ENCODE measurements at regions not wholly inside any gene's neighbourhood (a gene's known extent, or its start where the extent isn't known, plus 50 kb on each side); places are given as distances from the start of the nearest gene placed in this dataset.
"Not testable (repeated sequence)": the region's sequence is repeated elsewhere in the genome, so short reads cannot be mapped to it uniquely, and the experiment has no call there.

DNA sequence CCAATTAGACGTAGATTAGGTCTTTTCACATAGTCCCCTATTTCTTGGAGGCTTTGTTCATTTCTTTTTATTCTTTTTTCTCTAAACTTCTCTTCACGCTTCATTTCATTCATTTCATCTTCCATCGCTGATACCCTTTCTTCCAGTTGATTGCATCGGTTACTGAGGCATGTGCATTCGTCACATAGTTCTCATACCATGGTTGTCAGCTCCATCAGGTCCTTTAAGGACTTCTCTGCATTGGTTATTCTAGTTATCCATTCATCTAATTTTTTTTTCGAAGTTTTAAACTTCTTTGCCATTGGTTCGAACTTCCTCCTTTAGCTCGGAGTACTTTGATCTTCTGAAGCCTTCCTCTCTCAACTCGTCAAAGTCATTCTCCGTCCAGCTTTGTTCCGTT, 541.7 kb upstream of the KLF4 start:
- H3K4me3 Mint-ChIP-seq, H3K36me3 Mint-ChIP-seq, H3K9me3 Mint-ChIP-seq, H3K27me3 Mint-ChIP-seq, H3K27ac Mint-ChIP-seq, H3K4me1 Mint-ChIP-seq: not testable (repeated sequence)

DNA sequence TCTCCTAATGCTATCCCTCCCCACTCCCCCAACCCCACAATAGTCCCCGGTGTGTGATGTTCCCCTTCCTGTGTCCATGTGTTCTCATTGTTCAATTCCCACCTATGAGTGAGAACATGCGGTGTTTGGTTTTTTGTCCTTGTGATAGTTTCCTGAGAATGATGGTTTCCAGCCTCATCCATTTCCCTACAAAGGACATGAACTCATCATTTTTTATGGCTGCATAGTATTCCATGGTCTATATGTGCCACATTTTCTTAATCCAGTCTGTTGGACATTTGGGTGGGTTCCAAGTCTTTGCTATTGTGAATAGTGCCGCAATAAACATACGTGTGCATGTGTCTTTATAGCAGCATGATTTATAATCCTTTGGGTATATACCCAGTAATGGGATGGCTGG, 537.1 kb upstream of the KLF4 start:
- not testable (repeated sequence) for H3K27me3 Mint-ChIP-seq, H3K4me1 Mint-ChIP-seq, H3K27ac Mint-ChIP-seq, H3K36me3 Mint-ChIP-seq, H3K4me3 Mint-ChIP-seq
- peaks cover 15% of the 10 kb centered on the region for H3K9me3 Mint-ChIP-seq

DNA sequence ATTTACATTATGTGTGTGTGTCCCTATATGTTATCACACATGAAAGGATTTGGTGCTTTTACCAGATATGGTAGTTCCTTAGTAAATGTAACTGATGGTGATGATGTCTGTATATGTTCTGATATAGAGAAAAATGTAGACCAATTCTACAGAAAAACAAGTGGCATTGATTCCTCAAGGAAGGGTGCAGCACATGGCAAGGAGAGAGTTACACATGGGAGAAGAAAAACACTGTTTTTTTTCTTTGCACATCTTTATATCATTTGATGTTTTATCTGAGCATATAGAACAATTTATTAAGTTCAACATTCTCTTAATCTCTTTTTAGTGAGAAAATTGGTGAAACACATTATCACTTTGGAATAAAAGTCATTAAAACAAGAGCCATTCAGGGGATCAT, 535.0 kb upstream of the KLF4 start:
- no peaks in the 10 kb centered on the region for H3K4me1 Mint-ChIP-seq
- no peak overlapping the region for H3K27ac Mint-ChIP-seq
- H3K4me3 Mint-ChIP-seq = no peak overlapping the region
- no peaks in the 10 kb centered on the region for H3K36me3 Mint-ChIP-seq
- peaks cover 20% of the 10 kb centered on the region for H3K9me3 Mint-ChIP-seq
- no peaks in the 10 kb centered on the region for H3K27me3 Mint-ChIP-seq

DNA sequence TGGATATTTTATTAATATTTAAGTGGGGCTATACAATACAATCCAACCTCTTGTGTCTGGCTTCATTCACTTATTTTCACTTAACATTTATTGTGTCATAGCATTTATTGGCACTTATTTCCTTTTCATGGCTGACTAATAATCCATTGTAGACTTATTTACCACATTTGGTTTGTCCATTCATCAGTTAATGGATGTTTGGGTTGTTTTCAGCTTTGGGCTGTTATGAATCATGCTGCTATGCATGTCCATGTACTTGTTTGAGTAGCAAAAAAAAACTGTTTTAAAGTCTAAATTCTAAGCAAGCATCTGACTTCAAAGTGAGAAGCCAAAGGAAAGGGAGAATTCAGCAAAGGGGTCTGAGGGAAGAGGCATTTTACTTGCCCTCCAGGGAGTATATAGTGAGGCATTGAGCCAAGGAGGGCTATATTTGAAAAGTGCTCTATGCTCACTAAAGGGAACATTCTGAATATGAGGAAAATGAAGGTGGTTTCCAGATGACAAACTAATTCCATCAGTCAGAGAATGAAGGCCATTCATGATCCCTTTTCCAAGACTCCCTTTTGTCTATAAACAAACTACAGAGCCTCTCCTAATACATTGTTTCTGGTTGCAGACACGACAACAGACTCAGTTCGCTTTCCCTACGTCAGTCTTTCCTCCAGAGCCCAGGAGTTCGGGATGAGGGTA, 532.8 kb upstream of the KLF4 start:
- H3K27ac Mint-ChIP-seq = no peak overlapping the region
- peaks cover 20% of the 10 kb centered on the region for H3K9me3 Mint-ChIP-seq
- H3K4me3 Mint-ChIP-seq = no peak overlapping the region
- H3K36me3 Mint-ChIP-seq = no peaks in the 10 kb centered on the region
- no peaks in the 10 kb centered on the region for H3K4me1 Mint-ChIP-seq
- no peaks in the 10 kb centered on the region for H3K27me3 Mint-ChIP-seq

DNA sequence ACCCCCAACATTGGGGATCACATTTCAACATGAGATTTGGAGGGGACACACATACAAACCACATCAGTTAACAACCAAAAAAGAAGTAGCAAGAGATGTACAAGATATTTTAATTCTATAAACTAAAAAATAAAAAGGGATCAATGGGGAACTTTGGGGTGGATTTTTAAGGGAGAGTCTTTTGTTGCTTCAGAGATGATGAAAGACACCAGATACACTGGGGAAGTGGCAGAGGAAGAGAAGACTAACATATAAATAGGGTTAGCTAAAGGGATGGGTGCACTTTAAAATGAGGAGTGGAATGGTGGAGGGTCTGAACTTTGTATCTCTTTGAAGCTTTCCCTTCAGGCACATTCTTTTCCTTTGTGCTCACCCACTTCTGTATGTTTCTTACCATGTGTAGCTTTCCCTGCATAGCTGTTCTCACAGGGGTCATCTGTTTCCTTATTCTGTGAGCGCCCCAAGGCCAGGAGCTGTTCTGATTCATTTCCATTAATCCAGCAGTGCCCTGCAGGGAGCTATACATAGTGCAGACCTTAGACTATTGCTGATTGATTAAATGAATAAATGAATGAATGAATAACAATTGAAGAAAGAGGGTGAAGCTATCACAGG, 531.6 kb upstream of the KLF4 start:
- Mint-ChIP-seq H3K9me3 (peaks cover 20% of the 10 kb centered on the region), H3K4me3 (no peak overlapping the region), H3K27me3 (no peaks in the 10 kb centered on the region), H3K27ac (no peak overlapping the region), H3K4me1 (no peaks in the 10 kb centered on the region), H3K36me3 (no peaks in the 10 kb centered on the region)

DNA sequence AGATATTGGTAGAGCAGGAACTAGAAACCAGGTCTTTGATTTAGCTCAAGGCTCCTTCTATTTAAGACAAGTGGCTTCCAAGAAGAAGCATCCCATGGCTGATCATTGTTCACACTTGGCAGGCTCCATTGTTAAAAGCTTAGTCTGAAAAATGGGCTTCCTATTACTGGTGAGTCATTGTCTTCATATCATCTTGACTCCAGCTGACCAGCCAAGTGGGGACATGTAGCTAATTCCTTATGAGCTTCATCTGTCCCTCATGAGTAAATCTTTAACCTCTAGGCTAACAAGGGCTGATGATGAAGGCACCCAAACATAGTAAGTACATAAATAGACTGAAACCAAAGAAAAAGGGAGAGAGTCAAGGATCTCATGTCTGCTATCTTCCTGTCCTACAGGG, 530.3 kb upstream of the KLF4 start:
- Mint-ChIP-seq H3K9me3 (peaks cover 10% of the 10 kb centered on the region), H3K36me3 (no peaks in the 10 kb centered on the region), H3K4me3 (no peak overlapping the region), H3K27ac (no peak overlapping the region), H3K27me3 (no peaks in the 10 kb centered on the region), H3K4me1 (no peaks in the 10 kb centered on the region)

DNA sequence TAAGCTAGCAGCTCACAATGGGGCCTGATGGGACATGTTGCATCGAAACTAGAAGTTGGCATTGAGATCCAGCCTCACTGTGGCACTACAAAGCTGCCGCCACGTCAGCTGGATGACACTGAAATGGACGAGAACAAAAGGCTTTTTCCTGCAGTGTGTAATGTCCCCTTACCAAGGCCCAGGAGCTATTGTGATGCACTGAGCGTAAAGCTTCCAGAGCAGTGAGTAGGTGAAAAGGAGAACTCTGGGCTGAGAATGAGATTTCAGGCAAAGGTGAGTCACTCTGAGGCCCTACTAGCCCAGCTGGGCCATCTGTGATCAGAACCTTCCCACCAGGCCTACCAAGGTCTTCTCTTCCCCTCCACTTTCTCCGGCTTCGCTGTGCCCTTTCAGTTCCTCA, 528.1 kb upstream of the KLF4 start:
- H3K4me3 Mint-ChIP-seq = no peak overlapping the region
- H3K4me1 Mint-ChIP-seq = no peaks in the 10 kb centered on the region
- no peaks in the 10 kb centered on the region for H3K36me3 Mint-ChIP-seq
- H3K9me3 Mint-ChIP-seq = peaks cover 5% of the 10 kb centered on the region
- no peaks in the 10 kb centered on the region for H3K27me3 Mint-ChIP-seq
- H3K27ac Mint-ChIP-seq = no peak overlapping the region

DNA sequence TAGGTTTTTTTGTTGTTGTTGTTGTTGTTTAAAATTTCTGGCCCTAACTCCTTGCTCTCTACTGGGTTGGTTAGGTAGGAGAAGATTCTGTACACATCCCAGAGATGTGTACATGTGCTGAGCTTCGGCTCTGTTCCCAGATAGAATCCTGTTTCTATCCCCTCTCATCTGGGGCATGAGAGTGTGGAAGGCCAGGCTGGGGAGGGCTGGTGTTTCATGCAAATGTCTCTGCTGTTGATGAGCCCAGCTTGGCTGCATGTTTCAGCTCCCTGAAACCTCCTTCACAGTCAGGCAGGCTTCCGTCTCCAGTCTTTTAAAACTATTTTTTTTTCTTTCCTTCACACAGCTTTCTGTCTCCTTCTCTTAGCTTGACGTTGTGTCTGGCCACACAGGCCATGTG, 526.9 kb upstream of the KLF4 start:
- no peaks in the 10 kb centered on the region for H3K36me3 Mint-ChIP-seq
- H3K9me3 Mint-ChIP-seq = peaks cover 5% of the 10 kb centered on the region
- no peaks in the 10 kb centered on the region for H3K4me1 Mint-ChIP-seq
- H3K4me3 Mint-ChIP-seq = no peak overlapping the region
- no peaks in the 10 kb centered on the region for H3K27me3 Mint-ChIP-seq
- no peak overlapping the region for H3K27ac Mint-ChIP-seq

DNA sequence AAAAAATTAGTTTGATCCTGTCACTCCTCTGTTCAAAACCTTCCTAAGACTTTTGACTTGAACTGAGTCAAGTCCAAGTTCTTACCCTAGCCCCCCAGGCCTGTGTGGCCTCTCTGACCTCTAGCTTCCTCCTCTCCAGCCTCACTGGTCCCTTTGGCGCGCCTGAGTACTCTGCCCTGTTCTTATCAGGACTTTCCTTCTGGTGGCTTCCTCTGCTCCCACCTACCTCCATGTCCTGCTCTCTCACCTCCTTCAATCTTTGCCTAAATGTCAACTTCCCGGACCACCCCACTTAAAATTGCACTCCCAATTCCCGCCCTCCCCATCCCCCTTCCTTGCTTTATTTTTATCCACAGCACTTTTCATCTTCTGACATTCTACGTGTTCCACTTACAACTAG, 526.1 kb upstream of the KLF4 start:
- no peak overlapping the region for H3K27ac Mint-ChIP-seq

DNA sequence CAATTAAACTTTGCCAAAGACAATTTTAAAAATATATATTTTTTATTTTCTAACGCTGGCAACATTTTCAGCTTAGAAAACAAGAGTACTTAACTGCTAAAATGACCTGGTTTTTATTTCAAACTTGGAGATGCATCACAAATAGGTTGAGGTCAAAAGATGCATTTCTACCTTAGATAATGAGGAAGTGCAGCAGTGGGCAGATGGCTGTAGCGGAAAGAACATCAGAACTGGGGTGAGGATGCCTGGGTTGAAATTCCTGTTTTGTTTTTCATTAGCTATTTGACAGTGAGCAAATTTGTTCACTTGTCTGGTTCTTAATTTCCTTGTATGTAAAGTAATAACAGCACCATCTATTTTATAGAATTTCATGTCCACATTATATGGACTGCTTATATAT, 524.8 kb upstream of the KLF4 start:
- no peak overlapping the region for H3K4me3 Mint-ChIP-seq

More for the DNA sequence above, 526.1 kb upstream of the KLF4 start:
- Mint-ChIP-seq H3K9me3 (peaks cover 3% of the 10 kb centered on the region), H3K4me3 (no peak overlapping the region), H3K36me3 (no peaks in the 10 kb centered on the region), H3K27me3 (no peaks in the 10 kb centered on the region), H3K4me1 (no peaks in the 10 kb centered on the region)

DNA sequence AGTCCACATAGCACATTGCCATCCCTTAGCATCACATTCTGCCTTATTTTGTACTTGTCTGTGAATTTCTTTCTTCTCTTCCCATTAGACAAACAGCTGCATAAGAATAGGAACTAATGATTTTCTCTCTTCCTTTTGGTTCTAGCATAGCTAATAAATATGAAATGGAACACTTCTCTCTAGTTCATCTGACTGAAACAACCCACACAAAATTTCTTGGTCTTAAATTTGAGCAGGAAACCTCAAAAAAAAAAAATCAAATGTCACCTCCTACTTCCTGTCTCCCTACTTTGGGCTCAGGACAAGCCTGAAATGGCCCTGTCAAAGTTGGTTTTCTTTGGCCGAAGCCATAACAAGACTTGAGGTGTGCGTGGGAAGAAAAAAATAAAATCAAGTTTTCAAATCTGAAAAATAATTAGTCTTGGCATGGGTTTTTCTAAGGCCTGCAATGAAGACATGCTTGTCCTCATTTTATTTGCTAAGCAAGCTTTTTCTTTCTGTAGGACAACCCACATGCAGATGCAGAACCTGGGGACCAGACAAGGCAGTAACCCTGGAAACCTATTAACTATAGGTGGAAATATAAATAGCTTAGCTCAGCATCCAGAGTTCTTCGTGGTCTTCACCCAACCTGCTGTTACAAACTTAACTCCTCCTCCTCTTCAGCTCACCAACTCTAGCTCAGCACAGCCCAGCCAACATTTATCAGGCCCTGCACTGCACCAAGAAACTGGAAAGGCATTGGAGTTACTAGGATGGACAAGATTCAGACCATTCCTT, 523.5 kb upstream of the KLF4 start:
- H3K4me3 Mint-ChIP-seq = no peak overlapping the region
- H3K9me3 Mint-ChIP-seq = no peaks in the 10 kb centered on the region
- no peak overlapping the region for H3K27ac Mint-ChIP-seq
- H3K4me1 Mint-ChIP-seq = no peaks in the 10 kb centered on the region
- no peaks in the 10 kb centered on the region for H3K27me3 Mint-ChIP-seq
- no peaks in the 10 kb centered on the region for H3K36me3 Mint-ChIP-seq

More for the DNA sequence above, 524.8 kb upstream of the KLF4 start:
- Mint-ChIP-seq H3K36me3 (no peaks in the 10 kb centered on the region), H3K27me3 (no peaks in the 10 kb centered on the region), H3K27ac (no peak overlapping the region), H3K4me1 (no peaks in the 10 kb centered on the region), H3K9me3 (no peaks in the 10 kb centered on the region)

DNA sequence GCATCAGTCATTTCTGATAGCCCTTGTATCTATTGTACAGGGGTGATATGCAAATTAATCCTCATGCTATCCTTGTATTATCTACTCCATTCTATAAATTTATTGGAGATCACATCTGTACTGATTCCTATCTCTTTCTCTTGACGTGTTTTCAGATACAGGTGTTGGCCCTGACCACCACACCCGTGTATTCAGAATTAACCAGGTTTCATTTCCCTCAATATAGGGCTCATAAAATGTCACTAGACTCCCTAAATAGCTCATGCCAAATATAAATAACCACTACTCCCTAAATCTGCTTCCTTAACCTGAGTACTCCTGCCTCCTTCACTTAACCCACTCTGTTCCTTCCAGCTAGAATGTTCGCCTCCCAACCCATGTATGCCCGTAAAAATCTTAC, 522.8 kb upstream of the KLF4 start:
- Mint-ChIP-seq H3K4me1 (no peaks in the 10 kb centered on the region), H3K9me3 (no peaks in the 10 kb centered on the region), H3K27me3 (no peaks in the 10 kb centered on the region), H3K27ac (no peak overlapping the region), H3K4me3 (no peak overlapping the region), H3K36me3 (no peaks in the 10 kb centered on the region)

DNA sequence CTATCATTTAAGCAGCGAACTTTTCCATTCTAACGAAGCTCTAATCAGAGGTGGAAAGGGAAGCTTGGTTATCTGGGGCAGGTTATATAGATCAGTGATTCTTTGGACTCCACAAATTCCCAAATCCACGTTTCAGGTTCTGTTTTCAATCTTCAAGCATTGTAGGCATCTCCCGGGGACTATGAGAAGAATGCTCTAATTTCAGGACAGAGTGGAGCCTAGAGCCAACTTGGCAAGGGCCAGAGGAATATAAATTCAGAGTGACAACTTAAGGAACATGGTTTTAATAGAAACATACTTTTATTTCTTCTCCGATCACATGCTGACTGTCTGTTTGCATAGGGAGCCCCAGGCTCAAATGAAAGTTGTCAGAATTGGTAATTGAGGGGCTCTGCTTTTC, 514.0 kb upstream of the KLF4 start:
- Mint-ChIP-seq H3K27ac (no peak overlapping the region), H3K4me1 (no peaks in the 10 kb centered on the region), H3K9me3 (no peaks in the 10 kb centered on the region), H3K27me3 (no peaks in the 10 kb centered on the region), H3K36me3 (no peaks in the 10 kb centered on the region), H3K4me3 (no peak overlapping the region)

DNA sequence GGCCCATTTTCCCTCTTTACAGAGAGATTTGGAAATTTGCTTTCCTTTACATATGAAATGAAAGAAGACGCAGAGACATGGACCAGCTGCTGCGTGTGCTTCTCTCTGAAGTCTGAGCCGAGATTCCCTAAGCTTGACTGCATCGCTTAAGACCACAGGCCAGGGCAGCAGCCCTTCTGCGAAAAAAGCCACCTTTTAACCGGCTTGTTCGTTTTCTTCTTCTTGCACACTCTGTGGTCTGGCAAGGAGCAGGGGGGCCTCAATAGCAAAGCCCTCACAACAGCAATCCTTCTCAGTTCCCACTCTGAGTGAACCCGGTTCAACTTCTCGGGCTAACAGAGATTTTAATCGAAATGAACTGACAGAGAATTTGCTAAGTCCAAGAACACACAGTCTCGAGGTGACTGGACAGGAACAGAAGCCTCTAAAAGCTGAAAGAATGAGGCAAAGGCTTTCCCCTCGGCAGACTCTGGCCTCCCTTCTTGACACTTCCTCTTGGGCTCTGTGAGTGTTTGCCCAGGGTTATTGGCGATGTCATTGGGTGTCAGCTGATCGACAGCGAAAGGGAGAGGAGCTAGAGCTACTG, 512.9 kb upstream of the KLF4 start:
- no peaks in the 10 kb centered on the region for H3K36me3 Mint-ChIP-seq

DNA sequence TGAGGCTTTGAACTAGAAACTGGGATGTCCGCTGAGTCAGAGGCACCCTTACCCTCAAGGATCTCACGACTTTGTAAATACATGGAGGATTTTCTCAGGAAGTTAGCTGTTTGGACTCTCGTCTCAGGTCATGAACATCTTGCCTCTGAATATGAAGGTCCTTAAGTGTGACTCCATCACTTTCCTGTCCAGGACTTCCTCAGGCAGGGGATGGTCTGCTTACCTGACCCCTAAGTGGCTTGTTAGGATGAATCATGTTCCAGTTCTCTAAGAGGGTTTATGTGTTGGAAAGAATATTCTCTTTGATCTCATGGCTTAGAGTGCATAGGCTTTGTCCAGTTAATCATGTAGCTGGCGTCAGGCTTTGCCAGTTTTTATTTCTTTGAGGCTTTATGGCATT, 511.7 kb upstream of the KLF4 start:
- H3K9me3 Mint-ChIP-seq = no peaks in the 10 kb centered on the region
- no peaks in the 10 kb centered on the region for H3K4me1 Mint-ChIP-seq
- H3K4me3 Mint-ChIP-seq = no peak overlapping the region
- H3K36me3 Mint-ChIP-seq = no peaks in the 10 kb centered on the region
- no peak overlapping the region for H3K27ac Mint-ChIP-seq
- H3K27me3 Mint-ChIP-seq = no peaks in the 10 kb centered on the region

More for the DNA sequence above, 512.9 kb upstream of the KLF4 start:
- Mint-ChIP-seq H3K4me1 (no peaks in the 10 kb centered on the region), H3K27ac (no peak overlapping the region), H3K4me3 (no peak overlapping the region), H3K9me3 (no peaks in the 10 kb centered on the region), H3K27me3 (no peaks in the 10 kb centered on the region)

DNA sequence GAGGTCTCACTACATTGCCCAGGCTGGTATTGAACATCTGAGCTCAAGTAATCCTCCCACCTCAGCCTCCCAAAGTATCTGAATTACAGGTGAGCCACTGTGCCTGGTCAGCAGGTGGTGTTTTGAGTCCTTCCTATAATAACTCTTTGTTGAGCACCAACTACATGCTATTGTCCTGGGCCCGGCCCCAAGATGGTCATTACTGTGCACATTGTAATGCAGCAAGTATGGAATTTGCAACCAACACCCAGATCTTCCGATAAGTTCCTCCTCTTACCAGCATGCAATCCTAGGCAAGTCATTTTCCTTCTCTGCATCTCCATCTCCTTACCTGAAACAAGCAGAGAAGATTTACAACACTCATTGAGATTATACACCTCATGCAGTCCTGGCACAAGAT, 510.3 kb upstream of the KLF4 start:
- H3K4me1 Mint-ChIP-seq = no peaks in the 10 kb centered on the region
- H3K9me3 Mint-ChIP-seq = no peaks in the 10 kb centered on the region
- no peak overlapping the region for H3K4me3 Mint-ChIP-seq
- H3K27ac Mint-ChIP-seq = no peak overlapping the region
- no peaks in the 10 kb centered on the region for H3K36me3 Mint-ChIP-seq
- H3K27me3 Mint-ChIP-seq = no peaks in the 10 kb centered on the region
